ENCODE measurements at regions not wholly inside any gene's neighbourhood (a gene's known extent, or its start where the extent isn't known, plus 50 kb on each side); places are given as distances from the start of the nearest gene placed in this dataset.

GRCh38 chr5:23253621-23254198, 253.7 kb upstream of the PRDM9 start:
- TF ChIP-seq, protein P1, sequence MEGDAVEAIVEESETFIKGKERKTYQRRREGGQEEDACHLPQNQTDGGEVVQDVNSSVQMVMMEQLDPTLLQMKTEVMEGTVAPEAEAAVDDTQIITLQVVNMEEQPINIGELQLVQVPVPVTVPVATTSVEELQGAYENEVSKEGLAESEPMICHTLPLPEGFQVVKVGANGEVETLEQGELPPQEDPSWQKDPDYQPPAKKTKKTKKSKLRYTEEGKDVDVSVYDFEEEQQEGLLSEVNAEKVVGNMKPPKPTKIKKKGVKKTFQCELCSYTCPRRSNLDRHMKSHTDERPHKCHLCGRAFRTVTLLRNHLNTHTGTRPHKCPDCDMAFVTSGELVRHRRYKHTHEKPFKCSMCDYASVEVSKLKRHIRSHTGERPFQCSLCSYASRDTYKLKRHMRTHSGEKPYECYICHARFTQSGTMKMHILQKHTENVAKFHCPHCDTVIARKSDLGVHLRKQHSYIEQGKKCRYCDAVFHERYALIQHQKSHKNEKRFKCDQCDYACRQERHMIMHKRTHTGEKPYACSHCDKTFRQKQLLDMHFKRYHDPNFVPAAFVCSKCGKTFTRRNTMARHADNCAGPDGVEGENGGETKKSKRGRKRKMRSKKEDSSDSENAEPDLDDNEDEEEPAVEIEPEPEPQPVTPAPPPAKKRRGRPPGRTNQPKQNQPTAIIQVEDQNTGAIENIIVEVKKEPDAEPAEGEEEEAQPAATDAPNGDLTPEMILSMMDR (IDR thresholded peaks at IDR 0.05; ENCODE audit: low read depth, low read length, poor library complexity, severe bottlenecking): no peak
- TF ChIP-seq EZH2phosphoT487 (IDR thresholded peaks at IDR 0.05; ENCODE audit: borderline replicate concordance, low read length): no peak
- Histone ChIP-seq H3K9me2 (replicated peaks; ENCODE audit: control insufficient read depth, low read length) (no peaks in the 10 kb centered on the region), H4K20me1 (ENCODE audit: control insufficient read depth, insufficient read depth, low read depth, low read length) (no peaks in the 10 kb centered on the region), H3K79me2 (ENCODE audit: control insufficient read depth, low read length) (no peaks in the 10 kb centered on the region), H3F3A (ENCODE audit: control insufficient read depth, insufficient read depth) (no peaks in the 10 kb centered on the region), H3K36me3 (ENCODE audit: control insufficient read depth, low read length) (no peaks in the 10 kb centered on the region), H3K27me3 (ENCODE audit: control insufficient read depth, low read length) (no peaks in the 10 kb centered on the region), H3K4me3 (ENCODE audit: low read length) (no peak overlapping the region), H3K27ac (ENCODE audit: low read depth, low read length) (no peak overlapping the region), H3K4me1 (ENCODE audit: control insufficient read depth, low read length) (no peaks in the 10 kb centered on the region), H3K4me2 (ENCODE audit: low read length) (no peak overlapping the region), H3K9me3 (ENCODE audit: control insufficient read depth, insufficient read depth, low read length) (no peaks in the 10 kb centered on the region)

DNA sequence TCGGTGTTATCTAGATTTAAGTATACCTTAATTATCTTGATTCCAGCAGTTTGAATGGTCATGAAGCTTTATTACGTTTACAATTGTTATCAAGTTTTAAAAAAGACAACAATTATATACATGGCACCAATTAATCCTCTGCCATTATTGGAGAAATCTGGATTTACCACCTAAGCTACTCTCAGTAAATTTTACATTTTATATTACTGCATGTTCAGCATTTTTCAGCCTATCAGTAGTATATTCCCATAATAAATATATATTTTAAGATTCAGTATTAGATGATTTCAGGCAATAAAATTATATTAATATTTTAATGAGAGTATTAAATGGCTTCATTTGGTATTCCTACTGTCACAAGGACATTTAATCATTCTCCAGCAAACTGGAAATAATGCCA, 264.5 kb upstream of the PRDM9 start:
- H3K27ac ChIP-seq (ENCODE audit: low read depth, low read length): no peak overlapping the region
- no peaks in the 10 kb centered on the region for H3K79me2 ChIP-seq (ENCODE audit: control insufficient read depth, low read length)
- no peak overlapping the region for H3K4me2 ChIP-seq (ENCODE audit: low read length)
- no peaks in the 10 kb centered on the region for H3K9me3 ChIP-seq (ENCODE audit: control insufficient read depth, insufficient read depth, low read length)
- H3K9me2 ChIP-seq (replicated peaks; ENCODE audit: control insufficient read depth, low read length): no peaks in the 10 kb centered on the region
- H3F3A ChIP-seq (ENCODE audit: control insufficient read depth, insufficient read depth): no peaks in the 10 kb centered on the region
- H3K27me3 ChIP-seq (ENCODE audit: control insufficient read depth, low read length): no peaks in the 10 kb centered on the region
- no peaks in the 10 kb centered on the region for H3K36me3 ChIP-seq (ENCODE audit: control insufficient read depth, low read length)
- H4K20me1 ChIP-seq (ENCODE audit: control insufficient read depth, insufficient read depth, low read depth, low read length): no peaks in the 10 kb centered on the region
- H3K4me3 ChIP-seq (ENCODE audit: low read length): no peak overlapping the region
- TF ChIP-seq EZH2phosphoT487 (IDR thresholded peaks at IDR 0.05; ENCODE audit: borderline replicate concordance, low read length): no peak
- TF ChIP-seq, protein P1 (IDR thresholded peaks at IDR 0.05; ENCODE audit: low read depth, low read length, poor library complexity, severe bottlenecking): no peak
- no peaks in the 10 kb centered on the region for H3K4me1 ChIP-seq (ENCODE audit: control insufficient read depth, low read length)

GRCh38 chr5:23235246-23235645, 272.2 kb upstream of the PRDM9 start:
- H3K36me3 ChIP-seq (ENCODE audit: control insufficient read depth, low read length): no peaks in the 10 kb centered on the region
- no peaks in the 10 kb centered on the region for H3K79me2 ChIP-seq (ENCODE audit: control insufficient read depth, low read length)
- H3K4me3 ChIP-seq (ENCODE audit: low read length): no peak overlapping the region
- H3K27ac ChIP-seq (ENCODE audit: low read depth, low read length): no peak overlapping the region
- H3K4me1 ChIP-seq (ENCODE audit: control insufficient read depth, low read length): no peaks in the 10 kb centered on the region
- H3K9me2 ChIP-seq (replicated peaks; ENCODE audit: control insufficient read depth, low read length): no peaks in the 10 kb centered on the region
- H4K20me1 ChIP-seq (ENCODE audit: control insufficient read depth, insufficient read depth, low read depth, low read length): no peaks in the 10 kb centered on the region
- H3K9me3 ChIP-seq (ENCODE audit: control insufficient read depth, insufficient read depth, low read length): no peaks in the 10 kb centered on the region
- no peak overlapping the region for H3K4me2 ChIP-seq (ENCODE audit: low read length)
- no peaks in the 10 kb centered on the region for H3K27me3 ChIP-seq (ENCODE audit: control insufficient read depth, low read length)
- TF ChIP-seq, protein P1 (IDR thresholded peaks at IDR 0.05; ENCODE audit: low read depth, low read length, poor library complexity, severe bottlenecking): no peak
- TF ChIP-seq EZH2phosphoT487 (IDR thresholded peaks at IDR 0.05; ENCODE audit: borderline replicate concordance, low read length): no peak
- H3F3A ChIP-seq (ENCODE audit: control insufficient read depth, insufficient read depth): no peaks in the 10 kb centered on the region

All from DOHH2 (cell line).